K562 (cell line): ENCODE measurements at regions not wholly inside any gene's neighbourhood (a gene's known extent, or its start where the extent isn't known, plus 50 kb on each side); places are given as distances from the start of the nearest gene placed in this dataset.

ENCODE experiments used
- ATAC-seq: fragments of 200-7000 bp; cut with Tn5 transposase; 3 replicates; pipeline ENCODE4 v1.9.1; 2020; ENCODE audit warnings: moderate library complexity
- BruUV-seq: library from RNA; stranded (reverse); fragments of 400-500 nt; replicated peaks from 2 replicates; lab custom pipeline; 2021; lab: Mats Ljungman, UMichigan
- CTCF ChIA-PET: fragments of 300-600 bp; formaldehyde crosslinking; extraction: SDS; loops from one replicate; lab custom pipeline; 2021; ENCODE audit warnings: low intra/inter-chr PET ratio; lab: Yijun Ruan, JAX
- POLR2A ChIA-PET: fragments of 300-600, 350-650 bp; sonication (Branson Sonifier 250); formaldehyde crosslinking; extraction: SDS; loops from one replicate; lab custom pipeline; 2021; ENCODE audit warnings: antibody characterized with exemption, inconsistent platforms; lab: Yijun Ruan, JAX
- DNase-seq, 4 experiments: peaks; one replicate each; pipeline versions ENCODE4 v3.0.0 to v3.0.0-alpha.2; 2011 to 2018; ENCODE audit warnings: low spot score in 3 of 4, mixed read lengths in 3 of 4; ENCODE audit errors: extremely low read depth in 1 of 4
- FAIRE-seq: peaks from 2 replicates; lab custom pipeline; 2011; peaks lifted over from hg19 to GRCh38; lab: Jason Lieb, UNC
- H2AFZ ChIP-seq: 2 replicates; pipeline ENCODE4 v1.6.0; 2011; ENCODE audit warnings: low read depth, low read length, control low read depth, inconsistent platforms
- H3K27ac ChIP-seq: fragments of 200-600 bp; 3 replicates; pipeline ENCODE4 v1.8.0; 2011; ENCODE audit warnings: low read depth, mild to moderate bottlenecking, control low read depth, inconsistent platforms, low read length, moderate library complexity, mixed read lengths; ENCODE audit errors: extremely low read depth
- H3K27me3 ChIP-seq, 2 experiments: fragments of 300-600 bp in 1 of 2; 2 replicates in 1 of 2; 3 replicates in 1 of 2; pipeline versions ENCODE4 v1.6.0 to v1.8.0; 2011; ENCODE audit warnings: inconsistent platforms in 2 of 2, low read length in 2 of 2, mild to moderate bottlenecking in 1 of 2, mixed read lengths in 1 of 2, moderate library complexity in 1 of 2; ENCODE audit not compliant: control insufficient read depth in 2 of 2, insufficient read depth in 2 of 2
- H3K36me3 ChIP-seq: fragments of 300-600 bp; 3 replicates; pipeline ENCODE4 v1.8.0; 2011; ENCODE audit warnings: mild to moderate bottlenecking, low read length, inconsistent platforms; ENCODE audit not compliant: control insufficient read depth, insufficient read depth
- H3K4me1 ChIP-seq, 2 experiments: fragments of 200-600 bp in 1 of 2; replicated peaks in 1 of 2; 2 replicates in 1 of 2; 3 replicates in 1 of 2; pipeline versions ENCODE4 v1.5.1 to v1.8.0; 2011; ENCODE audit warnings: inconsistent platforms in 2 of 2, low read length in 2 of 2, mild to moderate bottlenecking in 1 of 2, mixed read lengths in 1 of 2, moderate library complexity in 1 of 2; ENCODE audit not compliant: control insufficient read depth in 2 of 2, insufficient read depth in 2 of 2
- H3K4me2 ChIP-seq: 2 replicates; pipeline ENCODE4 v1.6.1; 2011; ENCODE audit warnings: low read length, control low read depth, inconsistent platforms, mixed read lengths; ENCODE audit not compliant: insufficient read depth
- H3K4me3 ChIP-seq: fragments of 200-600 bp; sonication (generic), shearing (Covaris generic); 2 replicates; pipeline ENCODE4 v1.5.1; 2016; ENCODE audit warnings: control low read depth, inconsistent platforms
- H3K79me2 ChIP-seq: fragments of 200-600 bp; 3 replicates; pipeline ENCODE4 v1.8.0; 2011; ENCODE audit warnings: low read length, inconsistent platforms; ENCODE audit not compliant: control insufficient read depth, insufficient read depth
- H3K9ac ChIP-seq, 2 experiments: 2 replicates each; pipeline versions ENCODE4 v1.6.0 to v1.6.1; 2011; ENCODE audit warnings: low read depth in 2 of 2, low read length in 2 of 2, control low read depth in 1 of 2, inconsistent platforms in 1 of 2, mild to moderate bottlenecking in 1 of 2, mixed read lengths in 1 of 2; ENCODE audit not compliant: insufficient read depth in 1 of 2
- H3K9me1 ChIP-seq: one replicate; pipeline ENCODE4 v1.6.0; 2011; ENCODE audit warnings: inconsistent platforms, mild to moderate bottlenecking, low read length, moderate library complexity; ENCODE audit not compliant: control insufficient read depth, insufficient read depth
- H3K9me3 ChIP-seq: replicated peaks from 2 replicates; pipeline ENCODE4 v1.5.1; 2011; ENCODE audit warnings: low read depth, low read length, inconsistent platforms; ENCODE audit not compliant: control insufficient read depth, insufficient read depth
- H4K20me1 ChIP-seq: replicated peaks from 2 replicates; pipeline ENCODE4 v1.6.1; 2011; ENCODE audit warnings: low read length, inconsistent platforms, mixed read lengths; ENCODE audit not compliant: control insufficient read depth, insufficient read depth
- CTCF ChIP-seq, 3 experiments: IDR thresholded peaks in 2 of 3; conservative IDR thresholded peaks in 1 of 3; 2 replicates each; pipeline ENCODE4 v1.5.1; 2011 to 2012; ENCODE audit warnings: low read length in 3 of 3, mild to moderate bottlenecking in 3 of 3, control low read depth in 2 of 3, improper control_type of control experiment in 1 of 3, inconsistent platforms in 1 of 3, low read depth in 1 of 3, mixed read lengths in 1 of 3, moderate library complexity in 1 of 3; ENCODE audit not compliant: insufficient read depth in 2 of 3
- GATA2 ChIP-seq: sonication (generic); formaldehyde crosslinking; IDR thresholded peaks from 2 replicates; pipeline ENCODE4 v1.4.0; 2020; ENCODE audit warnings: mild to moderate bottlenecking, missing genetic modification reagents
- MAZ ChIP-seq, 2 experiments: fragments of 450-650 bp in 1 of 2; sonication (generic) in 1 of 2; formaldehyde crosslinking; IDR thresholded peaks in 1 of 2; conservative IDR thresholded peaks in 1 of 2; 2 replicates each; pipeline versions ENCODE4 v1.4.0 to v1.5.0; 2020; ENCODE audit warnings: mild to moderate bottlenecking in 1 of 2, missing genetic modification reagents in 1 of 2
- STAT5A ChIP-seq: IDR thresholded peaks from 2 replicates; pipeline ENCODE4 v1.6.1; 2012; ENCODE audit warnings: low read length, inconsistent platforms, borderline replicate concordance
- ZNF407 ChIP-seq: fragments of 450-650 bp; IDR thresholded peaks from 2 replicates; pipeline ENCODE4 v1.6.1; 2016; ENCODE audit warnings: low read depth
- WGBS: fragments of 100-300 bp; shearing (Covaris generic); methylation state at CpG from one replicate; pipeline ENCODE4 v1.1.6; 2016; ENCODE audit warnings: low coverage, mixed read lengths; ENCODE audit not compliant: insufficient coverage; ENCODE audit errors: missing lambda C conversion rate; 5-methylcytosine and 5-hydroxymethylcytosine counted together
- in situ Hi-C: fragments of 300-500 bp; cut with MboI; formaldehyde crosslinking; loops from 4 replicates; pipeline ENCODE4 v1.15.0; 2018; ENCODE audit warnings: inconsistent platforms, mixed read lengths
- intact Hi-C: fragments of 100-400 bp; cut with micrococcal nuclease; formaldehyde crosslinking; loops from 2 replicates; pipeline ENCODE4 v1.14.2; 2022

- H4K20me1 ChIP-seq, result peaks cover 6% of the 10 kb centered on the region; the same call in 1 of the 2 replicates
- POLR2A ChIA-PET, result interaction anchor here (0.9 kb wide), 1 partner anchor 11 kb away, joined by 3 read pairs; no protein-coding TSS in a partner anchor
- no peaks in the 10 kb centered on the region for H3K79me2 ChIP-seq
- BruUV-seq, result no TSS peak
- no peak overlapping the region for H2AFZ ChIP-seq
- H3K4me3 ChIP-seq, result no peak overlapping the region
- no peak for DNase-seq
- TF ChIP-seq CTCF (IDR thresholded peaks at IDR 0.05 in 2 of 3, conservative IDR thresholded peaks at IDR 0.05 in 1 of 3; ENCODE audit: insufficient read depth in 2 of 3, low read depth in 1 of 3, low read length in 3 of 3), result 0 out of 6 replicates have a peak, but pooled peaks of 1 of the 3 experiments have one; percentile 4
- no peak for TF ChIP-seq STAT5A
- intact Hi-C loops (no loop called here), in situ Hi-C loops (no loop called here)
- CTCF ChIA-PET, result no interaction called here
- H3K27me3 ChIP-seq, result peaks cover 34 to 74% of the 10 kb centered on the region in 2 experiments; a peak in 4 of 5 replicates
- no peaks in the 10 kb centered on the region for H3K36me3 ChIP-seq
- 5% methylated on average over 2 of the region's 2 CpGs for WGBS
- H3K9ac ChIP-seq, result no peak overlapping the region
- no peaks in the 10 kb centered on the region for H3K9me3 ChIP-seq
- no peak for FAIRE-seq
- H3K4me1 ChIP-seq, result no peaks in the 10 kb centered on the region; a peak in 1 of 5 replicates
- ATAC-seq, result no peak
- H3K27ac ChIP-seq, result no peak overlapping the region
- no peaks in the 10 kb centered on the region for H3K9me1 ChIP-seq
- H3K4me2 ChIP-seq, result no peak overlapping the region
Observed at GRCh38 chr5:142206801-142207200, 98.2 kb downstream of the NDFIP1 start.

GRCh38 chr5:142204219-142204618, 95.6 kb downstream of the NDFIP1 start:
- BruUV-seq, result no TSS peak
- CTCF ChIA-PET, result no interaction called here
- TF ChIP-seq MAZ (CRISPR knock-in tag; conservative IDR thresholded peaks at IDR 0.05 in 1 of 2, IDR thresholded peaks at IDR 0.05 in 1 of 2), result no peak
- no peak for TF ChIP-seq GATA2 (CRISPR knock-in tag)
- no peak for TF ChIP-seq ZNF407

More at GRCh38 chr5:142204219-142204618, 95.6 kb downstream of the NDFIP1 start:
- no peak overlapping the region for H3K4me3 ChIP-seq
- WGBS, result 0% methylated on average over 4 of the region's 4 CpGs
- intact Hi-C loops, result no loop called here
- H3K9me1 ChIP-seq, result no peaks in the 10 kb centered on the region
- no peak overlapping the region for H3K4me2 ChIP-seq
- no peak overlapping the region for H3K9ac ChIP-seq
- no peaks in the 10 kb centered on the region; a peak in 1 of 5 replicates for H3K4me1 ChIP-seq
- no peaks in the 10 kb centered on the region for H3K9me3 ChIP-seq
- POLR2A ChIA-PET, result no interaction called here
- H3K27ac ChIP-seq, result no peak overlapping the region
- no peak for DNase-seq
- in situ Hi-C loops, result no loop called here
- no peak for ATAC-seq
- H4K20me1 ChIP-seq, result peaks cover 6% of the 10 kb centered on the region; the same call in 1 of the 2 replicates
- no peaks in the 10 kb centered on the region for H3K36me3 ChIP-seq
- no peak overlapping the region for H2AFZ ChIP-seq
- no peaks in the 10 kb centered on the region for H3K79me2 ChIP-seq
- peaks cover 21 to 70% of the 10 kb centered on the region in 2 experiments; a peak in 4 of 5 replicates for H3K27me3 ChIP-seq
- no peak for FAIRE-seq
